Gastrocnemius medialis (tissue), 4 donors: ENCODE measurements at regions not wholly inside any gene's neighbourhood (a gene's known extent, or its start where the extent isn't known, plus 50 kb on each side); places are given as distances from the start of the nearest gene placed in this dataset.

Source experiments
- CTCF ChIP-seq, 5 experiments: fragments of 450-650 bp in 3 of 5; fragments of 200-600 bp in 2 of 5; sonication (generic) in 2 of 5; IDR thresholded peaks in 4 of 5; conservative IDR thresholded peaks in 1 of 5; 1 replicate in 4 of 5; 2 replicates in 1 of 5; pipeline ENCODE4 v1.5.1; 2016 to 2019; ENCODE audit warnings: antibody characterized with exemption in 5 of 5, mild to moderate bottlenecking in 3 of 5, moderate library complexity in 3 of 5
- POLR2A ChIP-seq, 2 donors: fragments of 450-650 bp; IDR thresholded peaks; one replicate each; pipeline ENCODE4 v1.6.1; 2017; ENCODE audit warnings: antibody characterized with exemption in 2 of 2, mild to moderate bottlenecking in 2 of 2, moderate library complexity in 2 of 2

- TF ChIP-seq CTCF (IDR thresholded peaks at IDR 0.05 in 4 of 5, conservative IDR thresholded peaks at IDR 0.05 in 1 of 5) (no peak), POLR2A (IDR thresholded peaks at IDR 0.05) (no peak)
Measured at GRCh38 chr5:28495876-28496275, 1457.5 kb upstream of the CDH9 start.
